ENCODE measurements at regions not wholly inside any gene's neighbourhood (a gene's known extent, or its start where the extent isn't known, plus 50 kb on each side); places are given as distances from the start of the nearest gene placed in this dataset.
"Not testable (repeated sequence)": the region's sequence is repeated elsewhere in the genome, so short reads cannot be mapped to it uniquely, and the experiment has no call there.

GRCh38 chr7:86202833-86203232 lies 440.9 kb upstream of the GRM3 start:
- no peak for DNase-seq (ENCODE audit: low spot score)

- DNase-seq (ENCODE audit: low spot score), result no peak
These were observed 441.9 kb upstream of the GRM3 start for GRCh38 chr7:86201767-86202166.

- DNase-seq (ENCODE audit: low spot score), result no peak
These were observed 443.7 kb upstream of the GRM3 start for GRCh38 chr7:86199881-86200614.

GRCh38 chr7:86190351-86190750 lies 453.4 kb upstream of the GRM3 start:
- DNase-seq (ENCODE audit: low spot score), result no peak

GRCh38 chr7:86181474-86181873 lies 462.2 kb upstream of the GRM3 start:
- DNase-seq (ENCODE audit: low spot score), result no peak

- DNase-seq (ENCODE audit: low spot score), result no peak
These were observed 478.9 kb upstream of the GRM3 start for GRCh38 chr7:86164827-86165226.

GRCh38 chr7:86158111-86158510 lies 485.6 kb upstream of the GRM3 start:
- DNase-seq (ENCODE audit: low spot score), result no peak

- DNase-seq (ENCODE audit: low spot score), result no peak
These were observed 488.1 kb upstream of the GRM3 start for GRCh38 chr7:86155623-86156022.

- no peak for DNase-seq (ENCODE audit: low spot score)
These were observed 490.8 kb upstream of the GRM3 start for GRCh38 chr7:86152926-86153325.

- no peak for DNase-seq (ENCODE audit: low spot score)
These were observed 494.6 kb upstream of the GRM3 start for GRCh38 chr7:86149024-86149665.

GRCh38 chr7:86148501-86148900 lies 495.2 kb upstream of the GRM3 start:
- no peak for DNase-seq (ENCODE audit: low spot score)

- no peak for DNase-seq (ENCODE audit: low spot score)
These were observed 506.4 kb upstream of the GRM3 start for GRCh38 chr7:86137343-86137742.

GRCh38 chr7:86130268-86130667 lies 513.4 kb upstream of the GRM3 start:
- DNase-seq (ENCODE audit: low spot score), result no peak

GRCh38 chr7:86123476-86123875 lies 520.2 kb upstream of the GRM3 start:
- no peak for DNase-seq (ENCODE audit: low spot score)

- DNase-seq (ENCODE audit: low spot score), result no peak
These were observed 549.5 kb upstream of the GRM3 start for GRCh38 chr7:86094166-86094669.

GRCh38 chr7:86091369-86091768 lies 552.3 kb upstream of the GRM3 start:
- no peak for DNase-seq (ENCODE audit: low spot score)

- no peak for DNase-seq (ENCODE audit: low spot score)
These were observed 554.3 kb upstream of the GRM3 start for GRCh38 chr7:86089455-86089854.

- DNase-seq (ENCODE audit: low spot score), result not testable (repeated sequence)
These were observed 579.1 kb upstream of the GRM3 start for GRCh38 chr7:86064572-86064971.

- no peak for DNase-seq (ENCODE audit: low spot score)
These were observed 585.1 kb upstream of the GRM3 start for GRCh38 chr7:86058649-86059048.

- no peak for DNase-seq (ENCODE audit: low spot score)
These were observed 592.8 kb upstream of the GRM3 start for GRCh38 chr7:86050918-86051317.

GRCh38 chr7:86049910-86050309 lies 593.8 kb upstream of the GRM3 start:
- DNase-seq (ENCODE audit: low spot score), result no peak

GRCh38 chr7:86045197-86045596 lies 598.5 kb upstream of the GRM3 start:
- not testable (repeated sequence) for DNase-seq (ENCODE audit: low spot score)

- DNase-seq (ENCODE audit: low spot score), result no peak
These were observed 617.9 kb upstream of the GRM3 start for GRCh38 chr7:86025807-86026206.

GRCh38 chr7:86013662-86014061 lies 630.0 kb upstream of the GRM3 start:
- DNase-seq (ENCODE audit: low spot score), result no peak

All from hematopoietic multipotent progenitor cell treated with erythropoietin and hydrocortisone succinate and interleukin-3 and kit ligand, for 15 days (in vitro differentiated cells).